ENCODE measurements at regions not wholly inside any gene's neighbourhood (a gene's known extent, or its start where the extent isn't known, plus 50 kb on each side); places are given as distances from the start of the nearest gene placed in this dataset.

GRCh38 chr6:12657884-12658283 is 58.7 kb upstream of the PHACTR1 start (continued):
- TF ChIP-seq STAT6 (CRISPR knock-in tag; conservative IDR thresholded peaks at IDR 0.05; ENCODE audit: low read depth) (no peak), HMGXB4 (CRISPR knock-in tag; IDR thresholded peaks at IDR 0.05) (no peak), FOXJ3 (CRISPR knock-in tag; IDR thresholded peaks at IDR 0.05; ENCODE audit: borderline replicate concordance) (no peak), CREB1 (CRISPR knock-in tag; IDR thresholded peaks at IDR 0.05) (no peak), ZNF281 (CRISPR knock-in tag; IDR thresholded peaks at IDR 0.05) (no peak)

GRCh38 chr6:12661432-12662089 is 55.0 kb upstream of the PHACTR1 start:
- TF ChIP-seq IRF2 (CRISPR knock-in tag; IDR thresholded peaks at IDR 0.05; ENCODE audit: borderline replicate concordance, low read depth) (no peak), NFE2L1 (CRISPR knock-in tag; IDR thresholded peaks at IDR 0.05) (no peak), NR1H2 (CRISPR knock-in tag; IDR thresholded peaks at IDR 0.05) (no peak), TP53 (CRISPR knock-in tag; IDR thresholded peaks at IDR 0.05) (no peak), GRHL2 (CRISPR knock-in tag; IDR thresholded peaks at IDR 0.05; ENCODE audit: insufficient replicate concordance, severe bottlenecking) (no peak), ZBTB21 (CRISPR knock-in tag; IDR thresholded peaks at IDR 0.05; ENCODE audit: borderline replicate concordance) (no peak), ZNF425 (CRISPR knock-in tag; conservative IDR thresholded peaks at IDR 0.05) (no peak), USF2 (CRISPR knock-in tag; IDR thresholded peaks at IDR 0.05) (no peak), ZNF671 (CRISPR knock-in tag; IDR thresholded peaks at IDR 0.05) (no peak)
- Mint-ChIP-seq H3K9me3 (0 out of 2 replicates have a peak, but pooled peaks cover 4% of the 10 kb centered on the region), H3K36me3 (no peaks in the 10 kb centered on the region), H3K27ac (no peak overlapping the region), H3K27me3 (ENCODE audit: low read depth) (peaks cover 53% of the 10 kb centered on the region), H3K4me3 (no peak overlapping the region), H3K4me1 (peaks cover 6% of the 10 kb centered on the region; the same call in 1 of the 2 replicates)
- CTCF ChIA-PET, result no interaction called here
- DNase-seq (ENCODE audit: low spot score) (no peak), ATAC-seq (no peak)
- POLR2A ChIA-PET, result no interaction called here
